ENCODE measurements at regions not wholly inside any gene's neighbourhood (a gene's known extent, or its start where the extent isn't known, plus 50 kb on each side); places are given as distances from the start of the nearest gene placed in this dataset.

GRCh38 chr15:70275461-70276138 lies 177.9 kb upstream of the TLE3 start:
- intact Hi-C loops (cut with DNase I; ENCODE audit: low total_unique reads): no loop called here
- WGBS, 2 donors: 97 to 98% methylated on average over 7 to 8 of the region's 8 CpGs
- no peak for TF ChIP-seq POLR2A (IDR thresholded peaks at IDR 0.05)
- DNase-seq (ENCODE audit: low spot score in 2 of 2): no peak
- H3K4me3 ChIP-seq (ENCODE audit: low read depth, poor library complexity, severe bottlenecking): no peak overlapping the region

- no peak for DNase-seq (ENCODE audit: low spot score in 2 of 2)
- TF ChIP-seq CTCF (IDR thresholded peaks at IDR 0.05) (no peak), POLR2A (IDR thresholded peaks at IDR 0.05) (no peak)
- 69 to 89% methylated on average over 4 of the region's 4 CpGs for WGBS, 2 donors
- H3K4me3 ChIP-seq (ENCODE audit: low read depth, poor library complexity, severe bottlenecking): no peak overlapping the region
- intact Hi-C loops (cut with DNase I; ENCODE audit: low total_unique reads): no loop called here
Observed at GRCh38 chr15:70274908-70275307, 177.2 kb upstream of the TLE3 start.

- 83 to 85% methylated on average over 3 of the region's 3 CpGs for WGBS, 2 donors
- intact Hi-C loops (cut with DNase I; ENCODE audit: low total_unique reads): no loop called here
- H3K4me3 ChIP-seq (ENCODE audit: low read depth, poor library complexity, severe bottlenecking): no peak overlapping the region
- DNase-seq (ENCODE audit: low spot score in 2 of 2): no peak
- TF ChIP-seq CTCF (IDR thresholded peaks at IDR 0.05): no peak
- TF ChIP-seq POLR2A (IDR thresholded peaks at IDR 0.05): no peak
Observed at GRCh38 chr15:70274255-70274880, 176.7 kb upstream of the TLE3 start.

GRCh38 chr15:70273808-70274207 lies 176.1 kb upstream of the TLE3 start:
- TF ChIP-seq POLR2A (IDR thresholded peaks at IDR 0.05): no peak
- no peak for TF ChIP-seq CTCF (IDR thresholded peaks at IDR 0.05)
- WGBS, 2 donors: 89 to 94% methylated on average over 3 of the region's 3 CpGs
- intact Hi-C loops (cut with DNase I; ENCODE audit: low total_unique reads): no loop called here
- DNase-seq (ENCODE audit: low spot score in 2 of 2): no peak
- no peak overlapping the region for H3K4me3 ChIP-seq (ENCODE audit: low read depth, poor library complexity, severe bottlenecking)

GRCh38 chr15:70272565-70273355 lies 175.0 kb upstream of the TLE3 start:
- no peak for DNase-seq (ENCODE audit: low spot score in 2 of 2)
- intact Hi-C loops (cut with DNase I; ENCODE audit: low total_unique reads): no loop called here
- no peak for TF ChIP-seq CTCF (IDR thresholded peaks at IDR 0.05)
- TF ChIP-seq POLR2A (IDR thresholded peaks at IDR 0.05): no peak
- 85 to 88% methylated on average over 10 of the region's 10 CpGs for WGBS, 2 donors
- no peak overlapping the region for H3K4me3 ChIP-seq (ENCODE audit: low read depth, poor library complexity, severe bottlenecking)

GRCh38 chr15:70271422-70272088 lies 173.8 kb upstream of the TLE3 start:
- intact Hi-C loops (cut with DNase I; ENCODE audit: low total_unique reads): no loop called here
- H3K4me3 ChIP-seq (ENCODE audit: low read depth, poor library complexity, severe bottlenecking): no peak overlapping the region
- WGBS, 2 donors: 17 to 26% methylated on average over 3 of the region's 3 CpGs
- peak in 1 of 2 donors; percentile 78 for DNase-seq (ENCODE audit: low spot score in 2 of 2)
- TF ChIP-seq CTCF (IDR thresholded peaks at IDR 0.05) (no peak), POLR2A (IDR thresholded peaks at IDR 0.05) (no peak)
